NCI-H226 (cell line): ENCODE measurements at regions not wholly inside any gene's neighbourhood (a gene's known extent, or its start where the extent isn't known, plus 50 kb on each side); places are given as distances from the start of the nearest gene placed in this dataset.

Source experiments
- DNase-seq: peaks from one replicate; pipeline ENCODE4 v3.0.0-alpha.2; 2015

- peak; percentile 66 for DNase-seq
Observed at GRCh38 chr2:138105358-138105757, 141.1 kb downstream of the HNMT start.

GRCh38 chr2:138106606-138107005 lies 142.3 kb downstream of the HNMT start:
- no peak for DNase-seq

- peak; percentile 40 for DNase-seq
Observed at GRCh38 chr2:138107288-138107687, 143.0 kb downstream of the HNMT start.

- peak; percentile 66 for DNase-seq
Observed at GRCh38 chr2:138110453-138111083, 146.3 kb downstream of the HNMT start.

- DNase-seq, result peak; percentile 69
Observed at GRCh38 chr2:138112536-138112935, 148.3 kb downstream of the HNMT start.

GRCh38 chr2:138113871-138114525 lies 149.7 kb downstream of the HNMT start:
- DNase-seq, result peak; percentile 84

- DNase-seq, result no peak
Observed at GRCh38 chr2:138115666-138116065, 151.4 kb downstream of the HNMT start.

- no peak for DNase-seq
Observed at GRCh38 chr2:138116456-138116855, 152.2 kb downstream of the HNMT start.

GRCh38 chr2:138121666-138122661 lies 157.7 kb downstream of the HNMT start:
- peak; percentile 56 for DNase-seq

- DNase-seq, result peak; percentile 49
Observed at GRCh38 chr2:138122891-138123290, 158.6 kb downstream of the HNMT start.

GRCh38 chr2:138123741-138124140 lies 159.5 kb downstream of the HNMT start:
- DNase-seq, result peak; percentile 71

GRCh38 chr2:138124521-138124920 lies 160.2 kb downstream of the HNMT start:
- DNase-seq, result no peak

- no peak for DNase-seq
Observed at GRCh38 chr2:138125306-138126288, 161.3 kb downstream of the HNMT start.

- no peak for DNase-seq
Observed at GRCh38 chr2:138132108-138132507, 167.8 kb downstream of the HNMT start.

- DNase-seq, result no peak
Observed at GRCh38 chr2:138137949-138138348, 173.7 kb downstream of the HNMT start.

GRCh38 chr2:138147796-138148195 lies 183.5 kb downstream of the HNMT start:
- peak; percentile 6 for DNase-seq

GRCh38 chr2:138155304-138155703 lies 191.0 kb downstream of the HNMT start:
- no peak for DNase-seq

- DNase-seq, result no peak
Observed at GRCh38 chr2:138157372-138157771, 193.1 kb downstream of the HNMT start.

- DNase-seq, result no peak
Observed at GRCh38 chr2:138170485-138170884, 206.2 kb downstream of the HNMT start.

- DNase-seq, result no peak
Observed at GRCh38 chr2:138171244-138171643, 207.0 kb downstream of the HNMT start.

GRCh38 chr2:138175066-138175465 lies 210.8 kb downstream of the HNMT start:
- no peak for DNase-seq

- no peak for DNase-seq
Observed at GRCh38 chr2:138176862-138177439, 212.7 kb downstream of the HNMT start.
